ENCODE measurements at regions not wholly inside any gene's neighbourhood (a gene's known extent, or its start where the extent isn't known, plus 50 kb on each side); places are given as distances from the start of the nearest gene placed in this dataset.
"Not testable (repeated sequence)": the region's sequence is repeated elsewhere in the genome, so short reads cannot be mapped to it uniquely, and the experiment has no call there.

DNA sequence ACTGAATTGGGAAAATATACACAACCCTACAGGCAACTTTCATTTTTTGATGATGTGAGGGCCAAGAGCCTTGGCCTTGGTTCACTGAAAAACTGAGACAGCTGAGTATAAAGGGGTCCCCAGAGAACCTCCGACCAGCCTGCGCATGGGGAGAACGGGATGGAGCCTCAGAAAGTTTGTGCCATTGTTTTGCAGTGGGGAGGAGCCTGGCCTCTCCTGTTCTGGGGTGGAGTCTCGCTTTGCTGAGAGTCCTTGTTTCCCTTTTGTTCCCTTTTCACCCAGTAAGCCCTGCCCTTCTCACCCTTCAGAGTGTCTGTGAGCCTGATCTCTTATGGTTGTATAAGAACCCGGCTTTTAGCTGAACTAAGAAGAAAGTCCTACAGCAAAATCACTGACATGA, 193.2 kb upstream of the AKR1E2 start:
- no peak for DNase-seq

DNA sequence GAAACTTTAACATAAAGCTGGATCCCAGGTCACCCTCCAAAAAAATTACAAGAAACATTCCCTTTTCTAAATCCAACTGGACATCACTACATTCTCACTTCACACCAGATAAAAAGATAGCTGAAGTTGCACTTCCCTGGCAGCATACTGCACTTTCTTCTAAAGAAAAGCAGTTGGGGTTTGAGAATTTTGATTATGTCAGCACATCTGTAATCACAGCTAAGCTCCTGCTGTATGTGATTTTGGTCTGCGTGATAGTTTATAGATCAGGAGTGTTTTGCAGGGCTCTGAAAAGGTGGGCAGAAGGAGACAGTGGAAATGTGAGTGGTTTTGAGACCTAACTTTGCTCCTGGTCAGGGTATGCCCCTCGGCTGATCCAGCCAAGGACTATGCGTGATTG, 199.1 kb upstream of the AKR1E2 start:
- DNase-seq: no peak

DNA sequence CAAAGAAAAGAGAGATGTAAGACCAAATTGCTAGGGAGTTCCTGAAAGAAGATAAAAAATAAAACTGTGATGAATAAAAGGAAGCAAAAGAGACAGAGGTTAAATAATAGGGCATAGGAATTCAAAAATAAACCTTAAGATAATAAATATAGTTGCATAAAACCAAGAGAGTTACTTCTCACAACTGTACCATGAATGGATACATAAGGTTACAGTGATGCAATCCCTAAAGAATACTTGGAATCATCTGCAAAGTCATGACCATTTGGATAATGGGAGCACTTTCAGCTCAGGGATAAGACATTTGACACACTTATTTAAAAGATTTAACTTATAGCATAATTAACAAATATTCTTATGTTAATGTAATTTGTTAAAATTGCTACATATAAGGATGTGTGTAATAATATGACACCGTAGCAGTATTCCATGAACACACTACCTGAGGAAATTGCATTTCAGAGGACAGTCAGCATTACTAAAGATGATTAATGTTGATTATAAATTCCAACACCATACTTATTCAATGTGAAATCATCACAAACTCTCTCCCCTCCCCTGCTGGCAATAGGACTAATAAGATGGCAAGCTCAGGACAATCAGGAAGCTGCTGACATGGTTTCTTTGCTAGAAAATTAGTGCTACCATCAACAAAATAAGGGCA, 202.1 kb upstream of the AKR1E2 start:
- DNase-seq: no peak

DNA sequence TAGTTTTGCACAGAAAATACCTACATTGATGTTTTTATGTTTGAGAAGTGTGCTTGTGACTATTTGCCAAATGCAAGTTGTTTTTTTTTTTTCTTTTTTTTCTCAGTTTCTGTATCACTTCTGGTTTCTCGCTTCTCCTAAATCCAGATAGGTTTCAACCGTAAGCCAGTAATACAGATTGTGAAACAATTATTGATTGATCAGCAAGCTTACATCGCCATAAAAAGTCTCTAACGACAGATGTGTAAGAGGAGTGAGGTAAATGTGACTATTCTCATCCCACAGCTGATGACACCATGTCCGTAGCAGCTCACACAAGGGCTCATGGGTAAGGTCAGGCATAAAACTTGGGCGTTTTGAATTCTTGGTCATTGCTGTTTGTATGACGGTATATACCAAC, 202.8 kb upstream of the AKR1E2 start:
- no peak for DNase-seq

DNA sequence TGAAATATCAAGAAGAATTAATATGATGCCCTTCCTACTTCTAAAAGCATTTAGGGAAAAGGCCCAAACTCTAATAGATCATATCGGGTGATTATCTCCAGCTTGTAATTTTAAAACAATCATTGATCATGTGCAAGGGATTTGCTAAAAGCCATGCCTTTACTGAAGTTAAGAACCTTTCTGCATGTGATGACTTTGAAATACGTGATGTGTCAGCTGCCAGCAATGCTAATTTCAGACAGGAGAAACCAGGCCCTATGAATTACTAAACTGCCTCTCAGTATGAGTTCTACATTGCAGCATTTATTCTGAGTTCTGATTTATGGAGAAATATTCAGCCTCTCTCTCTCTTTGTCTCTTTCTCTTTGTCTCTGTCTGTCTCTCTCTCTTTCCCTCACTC, 203.6 kb upstream of the AKR1E2 start:
- no peak for DNase-seq

DNA sequence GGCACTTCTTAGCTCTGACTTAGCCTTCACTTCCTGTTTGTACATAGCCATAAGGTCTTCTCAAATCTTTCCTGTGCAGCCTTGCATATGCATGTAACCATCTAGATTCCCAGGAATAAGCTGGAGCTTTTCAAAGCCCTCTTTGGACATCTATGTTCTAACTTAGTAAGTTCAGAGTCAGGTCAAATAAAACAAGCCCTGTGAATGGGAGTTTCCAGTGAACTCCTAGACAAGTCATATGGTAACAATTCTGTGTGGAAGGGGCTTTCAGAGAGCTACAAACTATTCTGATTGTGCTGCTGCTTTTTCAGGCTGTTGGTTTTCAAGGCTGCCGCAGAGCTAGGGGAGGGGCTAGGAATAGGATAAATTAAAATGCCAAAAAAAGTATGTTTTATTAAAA, 208.4 kb upstream of the AKR1E2 start:
- no peak for DNase-seq

DNA sequence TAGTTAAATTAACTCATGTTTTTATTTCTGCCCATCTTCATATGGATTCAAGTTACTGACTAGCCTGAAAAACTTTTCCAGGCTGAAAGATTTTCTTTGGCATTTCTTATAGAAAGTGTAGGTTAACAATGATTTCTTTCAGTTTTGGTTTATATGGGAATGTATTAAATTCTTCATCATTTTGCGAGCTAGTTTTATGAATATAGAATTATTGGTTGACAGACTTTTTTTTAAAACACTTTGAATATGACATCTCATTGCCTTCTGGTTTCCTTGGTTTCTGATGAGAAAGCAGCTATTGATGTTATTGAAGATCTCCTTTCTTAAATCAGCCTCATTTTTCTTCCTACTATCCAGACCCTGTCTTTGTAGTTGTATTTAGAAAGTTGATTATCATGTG, 211.0 kb upstream of the AKR1E2 start:
- no peak for DNase-seq

DNA sequence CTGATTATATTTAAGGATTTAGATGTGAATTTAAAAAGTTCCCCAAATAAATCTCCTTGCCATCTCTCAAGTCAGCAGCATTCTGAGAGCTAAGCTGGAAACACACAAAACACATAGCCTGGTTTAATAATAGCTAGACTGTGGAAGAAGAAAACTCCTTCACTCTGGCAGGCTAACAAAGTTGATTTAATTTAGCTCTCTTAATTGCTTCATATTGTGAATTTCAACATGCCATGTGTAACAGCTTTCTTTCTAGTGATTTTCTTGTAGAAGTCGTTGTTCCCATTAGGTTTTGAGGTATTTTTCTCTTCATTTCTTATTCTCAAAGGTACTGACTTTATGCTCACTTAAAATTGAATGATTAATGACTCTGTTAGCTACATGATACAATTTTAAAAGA, 216.8 kb upstream of the AKR1E2 start:
- DNase-seq: no peak

DNA sequence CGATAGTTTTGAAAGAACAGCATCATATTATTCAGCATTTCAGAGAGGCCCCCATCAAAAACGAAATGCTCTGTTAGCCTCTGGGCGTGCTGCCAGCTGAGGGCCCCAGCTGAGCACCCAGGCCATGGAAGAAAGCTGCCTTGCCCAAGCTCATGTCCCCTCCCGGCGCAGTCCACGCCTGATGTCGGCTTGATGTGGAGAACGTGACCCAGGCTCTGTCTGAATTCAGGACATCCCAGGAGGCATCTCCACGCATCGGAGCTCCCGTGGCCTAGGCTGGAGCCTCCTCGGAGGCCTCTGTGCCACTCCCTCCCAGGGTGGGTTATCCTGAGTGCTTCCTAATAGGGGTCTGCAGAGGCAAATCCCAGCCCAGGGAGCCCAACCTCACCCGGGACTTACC, 218.3 kb upstream of the AKR1E2 start:
- DNase-seq: no peak

DNA sequence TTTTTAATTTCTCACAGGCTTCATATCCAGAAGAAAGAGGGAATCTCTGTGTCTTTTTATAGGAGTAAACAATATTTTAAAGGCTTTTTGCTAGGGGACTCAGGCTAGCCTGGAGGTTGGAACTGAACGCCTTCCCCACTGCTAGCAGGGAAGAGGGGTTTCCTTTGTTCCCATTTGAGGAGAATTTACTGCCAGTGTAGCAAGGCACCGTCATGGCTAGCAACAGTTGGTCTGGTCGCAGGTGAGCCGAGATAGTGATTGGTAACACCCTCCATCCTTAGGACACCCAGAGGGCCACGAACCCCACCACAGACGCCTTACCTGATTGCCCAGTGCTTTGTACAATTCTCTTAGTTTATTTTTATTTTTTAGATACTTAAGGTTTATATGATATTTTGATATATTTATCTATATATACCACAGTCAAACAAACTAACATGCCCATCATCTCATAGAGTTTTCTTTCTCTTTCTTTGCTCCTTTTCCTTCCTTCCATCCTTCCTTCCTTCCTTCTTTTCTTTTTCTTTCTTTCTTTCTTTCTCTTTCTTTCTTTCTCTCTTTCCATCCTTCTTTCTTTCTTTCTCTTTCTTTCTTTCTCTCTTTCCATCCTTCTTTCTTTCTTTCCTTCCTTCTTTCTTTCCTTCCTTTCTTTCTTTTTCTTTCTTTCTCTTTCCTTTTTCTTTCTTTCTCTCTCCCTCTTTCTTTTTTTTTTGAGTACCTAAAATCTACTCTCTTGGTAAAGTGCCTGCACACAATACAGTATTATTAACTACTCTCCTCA, 219.0 kb upstream of the AKR1E2 start:
- DNase-seq: no peak

DNA sequence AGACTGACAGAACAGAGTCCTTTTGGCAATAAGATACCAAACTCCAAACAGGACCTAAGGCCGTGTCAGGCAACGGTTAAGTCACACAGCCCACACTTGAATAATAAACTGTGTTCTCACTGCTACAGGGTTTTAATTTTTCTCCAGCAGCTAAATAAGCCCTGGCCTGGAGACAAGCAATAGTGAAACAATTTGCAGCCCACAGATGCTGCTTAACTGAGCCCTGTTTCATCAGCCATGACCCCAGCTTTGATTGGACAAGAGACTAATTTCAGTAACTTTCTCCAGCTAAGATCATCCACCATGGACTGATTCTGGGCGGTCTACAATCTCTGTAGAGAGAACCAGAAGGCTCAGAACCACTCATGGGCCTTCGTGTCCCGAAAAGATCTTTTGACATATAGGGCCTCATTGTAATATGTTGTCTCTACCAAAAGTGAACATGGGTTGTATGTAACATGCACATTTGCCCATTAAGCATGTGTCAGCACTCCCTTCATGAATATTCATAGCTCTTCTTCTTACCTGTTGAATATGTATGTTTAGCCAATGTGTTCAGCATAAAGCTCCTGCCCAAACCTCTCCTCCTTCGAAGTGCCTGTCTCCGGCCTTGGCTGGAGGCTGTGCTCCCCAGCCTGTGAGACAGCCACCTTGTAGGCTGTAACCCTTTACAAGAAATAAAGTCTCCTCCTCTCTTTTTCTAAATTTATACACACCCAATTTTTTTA, 223.1 kb upstream of the AKR1E2 start:
- DNase-seq: no peak

DNA sequence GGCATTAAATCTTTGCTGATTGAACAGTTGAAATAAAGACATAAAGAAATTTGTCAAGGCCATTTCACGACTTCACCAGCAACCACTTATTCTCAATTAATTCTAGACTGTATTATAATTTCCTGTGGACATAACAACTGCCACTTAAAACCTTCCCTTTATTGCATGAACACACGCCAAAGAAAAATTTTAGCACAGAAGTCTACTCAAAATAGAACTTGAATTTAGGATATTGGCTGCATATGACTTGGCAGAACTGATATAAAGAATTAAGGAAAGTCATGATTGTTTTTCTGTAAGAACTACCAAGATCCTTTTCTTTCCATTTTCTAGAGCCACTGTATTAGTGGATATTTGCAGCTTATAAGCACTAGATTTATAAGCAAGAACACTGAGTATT, 226.5 kb upstream of the AKR1E2 start:
- DNase-seq: no peak

DNA sequence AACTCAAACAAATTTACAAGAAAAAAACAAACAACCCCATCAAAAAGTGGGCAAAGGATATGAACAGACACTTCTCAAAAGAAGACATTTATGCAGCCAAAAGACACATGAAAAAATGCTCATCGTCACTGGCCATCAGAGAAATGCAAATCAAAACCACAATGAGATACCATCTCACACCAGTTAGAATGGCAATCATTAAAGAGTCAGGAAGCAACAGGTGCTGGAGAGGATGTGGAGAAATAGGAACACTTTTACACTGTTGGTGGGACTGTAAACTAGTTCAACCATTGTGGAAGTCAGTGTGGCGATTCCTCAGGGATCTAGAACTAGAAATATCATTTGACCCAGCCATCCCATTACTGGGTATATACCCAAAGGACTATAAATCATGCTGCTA, 228.1 kb upstream of the AKR1E2 start:
- not testable (repeated sequence) for DNase-seq

DNA sequence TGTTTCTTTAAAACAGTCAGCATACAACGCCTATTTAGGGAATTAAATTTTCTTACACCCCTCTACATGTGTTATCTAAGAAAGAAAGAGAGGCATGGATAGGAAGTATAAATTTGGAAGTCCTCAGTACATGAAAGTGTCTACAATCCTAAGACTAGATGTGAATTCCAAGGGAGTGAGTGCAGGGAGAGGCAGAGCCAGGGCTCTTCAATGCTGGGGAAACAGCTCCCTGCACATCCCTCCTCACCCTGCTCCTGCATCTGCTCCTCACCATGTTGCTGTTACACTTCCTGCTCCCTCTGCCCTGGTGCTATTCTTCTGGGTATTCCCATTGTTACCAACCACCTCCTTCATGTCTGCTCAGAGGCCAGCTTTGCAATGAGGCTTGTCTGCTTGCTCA, 229.1 kb upstream of the AKR1E2 start:
- no peak for DNase-seq

DNA sequence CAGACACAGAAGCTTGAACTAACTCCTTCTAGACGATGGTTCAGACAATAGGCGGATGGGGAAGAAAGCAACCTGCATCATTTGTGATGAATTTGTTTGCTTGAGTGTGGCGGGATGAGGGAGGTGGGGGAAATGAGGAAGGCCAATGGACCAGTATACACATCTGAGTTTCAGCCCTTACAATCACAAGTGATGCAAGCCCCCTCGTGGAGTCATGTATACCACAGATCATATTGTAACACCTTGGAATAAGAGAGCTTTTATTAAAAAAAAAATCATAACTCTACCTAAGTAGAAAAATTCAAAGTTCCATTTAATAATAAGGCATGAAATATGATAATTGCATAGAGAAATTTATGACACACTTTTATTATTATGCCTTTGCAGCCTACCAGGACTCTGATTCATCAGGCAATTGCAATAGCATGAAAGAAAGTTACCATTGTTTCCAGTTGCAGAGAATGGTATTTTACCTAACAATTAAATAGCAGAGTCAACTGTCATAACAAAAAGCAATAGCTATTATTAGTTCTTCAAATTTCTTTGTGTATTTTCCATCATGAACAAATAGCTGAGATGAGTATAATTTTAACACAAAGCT, 230.2 kb upstream of the AKR1E2 start:
- no peak for DNase-seq

DNA sequence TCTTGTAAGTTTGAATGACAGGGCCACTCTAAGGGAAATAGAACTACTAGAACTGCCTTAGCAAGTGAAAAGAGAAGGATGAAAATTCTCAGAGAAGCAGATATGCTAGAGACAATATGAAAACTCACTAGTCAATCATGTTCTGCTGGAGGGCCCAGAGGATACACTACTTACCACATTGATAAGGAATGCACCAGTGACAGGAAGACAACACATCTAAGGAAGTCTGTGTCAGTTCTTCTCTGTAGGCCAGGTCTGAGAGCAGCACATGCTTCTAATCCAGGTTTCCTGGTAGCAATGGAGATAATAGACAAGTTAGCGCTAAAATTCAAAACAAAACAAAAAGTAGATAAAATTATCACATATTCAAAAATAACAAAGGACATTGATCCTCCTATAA, 235.2 kb upstream of the AKR1E2 start:
- no peak for DNase-seq

DNA sequence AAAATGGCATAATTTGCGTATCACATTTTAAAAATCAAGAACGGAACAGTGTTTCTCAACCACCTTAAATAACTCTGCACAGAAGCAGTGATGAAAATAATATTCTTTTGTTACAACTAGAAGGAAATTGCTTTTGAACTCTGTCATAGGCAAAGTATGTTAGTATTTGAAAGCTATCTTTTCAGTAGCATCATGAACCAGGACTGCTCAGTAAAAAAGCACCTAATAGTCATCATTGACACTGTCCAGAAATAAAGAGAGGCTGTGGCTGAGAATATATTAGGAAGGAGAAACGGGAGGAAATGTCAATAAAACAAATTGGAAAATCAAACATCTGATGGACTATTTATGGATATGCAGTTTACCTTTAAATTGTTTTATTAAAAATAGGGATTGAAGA, 237.2 kb upstream of the AKR1E2 start:
- DNase-seq: no peak

DNA sequence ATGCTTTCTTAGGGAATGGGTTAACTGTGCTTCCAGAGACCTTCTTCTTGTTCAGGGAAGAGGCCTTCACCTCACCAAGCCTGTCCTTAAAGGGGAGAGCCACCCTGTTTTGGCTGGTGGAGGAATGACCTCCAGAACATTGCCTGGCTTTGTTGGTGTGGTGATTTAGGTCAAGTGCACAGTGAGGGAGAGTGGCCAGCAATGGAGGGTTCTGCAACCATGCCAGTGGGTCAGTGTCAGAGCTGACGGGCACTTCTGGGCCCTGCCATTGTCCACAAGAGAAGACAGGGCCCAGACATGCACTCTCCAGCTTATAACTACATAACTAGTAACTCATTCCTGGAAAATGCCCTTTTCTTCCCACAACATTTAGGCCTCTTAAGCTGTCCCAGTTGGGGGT, 238.5 kb upstream of the AKR1E2 start:
- DNase-seq: no peak

DNA sequence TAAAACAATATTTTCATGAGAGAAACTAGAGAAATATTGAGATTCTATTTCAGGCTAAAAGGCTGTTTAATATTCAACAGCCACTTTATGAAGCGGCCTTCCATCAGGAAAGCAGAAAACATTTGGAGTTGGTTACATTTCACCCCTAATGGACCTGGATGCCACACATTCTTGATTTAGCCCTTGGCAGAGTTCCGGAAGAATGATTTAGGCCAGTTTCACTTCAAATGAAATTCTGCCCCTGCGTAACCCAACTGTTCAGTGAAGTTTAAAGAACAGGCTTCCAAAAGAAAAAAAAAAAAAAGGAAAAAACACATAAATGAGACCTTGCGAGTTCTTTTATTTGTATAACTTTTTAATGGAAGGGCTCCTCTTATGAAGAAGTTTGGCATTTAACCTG, 239.2 kb upstream of the AKR1E2 start:
- DNase-seq: no peak

DNA sequence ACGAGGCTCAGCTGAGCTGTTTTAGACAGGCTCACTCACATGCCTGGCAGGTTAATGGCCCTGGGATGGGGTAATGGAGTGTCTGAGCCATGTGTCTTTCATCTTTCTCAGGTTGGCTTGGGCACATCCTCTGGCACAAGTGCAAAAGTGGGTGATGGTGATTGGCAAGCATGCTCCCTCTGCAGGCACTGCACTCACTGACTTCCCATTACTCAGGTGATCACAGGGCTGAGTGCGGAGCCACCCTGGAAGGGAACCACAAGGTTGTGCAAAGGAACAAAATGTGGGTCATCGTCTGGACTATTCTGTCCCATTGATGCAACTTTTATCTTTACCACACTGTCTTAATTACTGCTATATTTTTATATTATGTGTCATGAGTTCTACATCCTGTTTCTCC, 244.1 kb upstream of the AKR1E2 start:
- DNase-seq: no peak

DNA sequence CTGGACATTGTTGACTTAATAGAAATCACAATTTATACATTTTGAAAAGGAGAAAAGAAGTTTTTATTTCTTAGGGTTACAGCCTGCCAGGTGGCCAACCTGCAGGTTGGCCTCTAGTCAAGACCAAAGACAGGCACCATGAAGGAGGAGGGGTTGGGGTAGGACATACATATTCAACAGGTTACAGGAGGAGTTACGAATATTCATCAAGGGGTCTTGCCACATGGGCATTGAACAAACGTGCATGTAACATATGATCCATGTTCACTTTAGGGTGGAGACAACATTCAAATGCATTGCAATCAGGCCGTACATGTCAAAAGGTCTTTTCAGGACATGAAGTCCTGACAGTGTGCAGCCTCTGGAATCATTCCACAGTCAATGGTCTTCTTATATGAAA, 246.2 kb upstream of the AKR1E2 start:
- DNase-seq: no peak

DNA sequence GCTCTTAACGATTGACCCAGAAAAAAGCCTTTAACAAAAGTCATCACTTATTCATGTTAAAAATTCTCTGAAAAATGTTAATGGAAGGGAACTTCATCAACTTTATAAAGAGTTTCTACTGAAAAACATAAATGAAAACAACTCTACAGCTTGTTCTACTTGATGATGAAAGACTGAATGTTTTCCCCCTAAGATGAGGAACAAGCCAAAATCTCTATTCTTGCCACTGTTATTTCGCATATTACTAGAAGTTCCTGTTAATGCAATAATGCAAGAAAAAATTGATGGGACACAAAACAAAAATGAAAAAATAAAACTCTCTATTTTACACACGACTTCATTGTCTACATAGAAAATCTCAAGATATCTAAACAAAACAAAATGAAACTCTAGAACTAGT, 249.8 kb upstream of the AKR1E2 start:
- DNase-seq: no peak

DNA sequence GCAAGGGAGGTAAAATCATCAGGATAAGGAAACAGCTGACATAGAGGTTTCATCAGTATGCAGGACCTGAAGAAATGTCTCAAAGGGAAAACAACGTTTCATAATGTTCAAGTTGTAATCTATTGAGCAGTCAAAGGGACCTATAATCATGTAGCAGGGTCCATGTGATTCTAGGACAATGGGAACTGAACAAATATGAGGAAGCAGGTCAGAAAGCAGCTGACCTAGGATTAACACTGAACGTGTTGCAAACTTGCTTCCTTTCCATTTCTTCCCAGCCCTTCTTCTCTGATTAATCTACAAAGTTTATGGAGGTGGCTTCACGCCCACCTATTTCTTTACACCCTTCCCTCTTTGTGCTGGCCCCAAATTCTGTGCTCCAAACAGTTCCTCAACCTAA, 256.9 kb upstream of the AKR1E2 start:
- no peak for DNase-seq

DNA sequence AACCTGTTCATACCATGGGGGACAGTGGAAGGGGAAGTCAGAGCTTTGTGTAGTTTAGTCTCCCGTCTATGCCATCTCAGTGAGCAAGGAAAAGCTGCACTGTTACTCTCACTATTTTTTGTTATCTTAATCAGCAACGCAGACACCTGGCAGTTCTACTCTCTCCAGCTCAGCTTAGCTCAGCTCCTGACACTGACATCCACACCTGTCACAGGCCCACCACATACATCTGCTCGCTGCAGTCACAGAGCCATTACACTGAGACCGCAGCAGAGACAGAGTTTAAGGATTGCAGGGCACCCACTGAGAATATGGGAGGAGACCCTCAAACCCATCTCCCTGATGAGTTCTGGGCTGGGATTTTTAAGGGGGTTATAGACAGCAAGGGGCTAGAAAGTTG, 257.3 kb upstream of the AKR1E2 start:
- DNase-seq: no peak
